ENCODE measurements at regions not wholly inside any gene's neighbourhood (a gene's known extent, or its start where the extent isn't known, plus 50 kb on each side); places are given as distances from the start of the nearest gene placed in this dataset.

- no peak for TF ChIP-seq CTCF (IDR thresholded peaks at IDR 0.05; ENCODE audit: low read depth, low read length)
- peaks cover 3% of the 10 kb centered on the region for H3K9me3 ChIP-seq (ENCODE audit: severe bottlenecking)
- no peak for DNase-seq
- no peaks in the 10 kb centered on the region for H3K36me3 ChIP-seq
- H3K27ac ChIP-seq = no peak overlapping the region
- peaks cover 15% of the 10 kb centered on the region for H3K27me3 ChIP-seq (ENCODE audit: insufficient read depth, low read depth, severe bottlenecking)
- no peak overlapping the region for H3K4me3 ChIP-seq (ENCODE audit: low read depth, low read length)
Observed at GRCh38 chr5:43780586-43780985, 177.6 kb downstream of the NNT start.

GRCh38 chr5:43774881-43775399, 172.0 kb downstream of the NNT start:
- H3K36me3 ChIP-seq = no peaks in the 10 kb centered on the region
- H3K4me3 ChIP-seq (ENCODE audit: low read depth, low read length) = no peak overlapping the region
- no peak for TF ChIP-seq CTCF (IDR thresholded peaks at IDR 0.05; ENCODE audit: low read depth, low read length)
- peaks cover 39% of the 10 kb centered on the region for H3K27me3 ChIP-seq (ENCODE audit: insufficient read depth, low read depth, severe bottlenecking)
- peaks cover 3% of the 10 kb centered on the region for H3K9me3 ChIP-seq (ENCODE audit: severe bottlenecking)
- H3K27ac ChIP-seq = no peak overlapping the region
- DNase-seq = no peak

GRCh38 chr5:43773478-43773844, 170.5 kb downstream of the NNT start:
- Histone ChIP-seq H3K4me3 (ENCODE audit: low read depth, low read length) (no peak overlapping the region), H3K27ac (no peak overlapping the region), H3K27me3 (ENCODE audit: insufficient read depth, low read depth, severe bottlenecking) (peaks cover 47% of the 10 kb centered on the region), H3K36me3 (no peaks in the 10 kb centered on the region), H3K9me3 (ENCODE audit: severe bottlenecking) (peaks cover 3% of the 10 kb centered on the region)
- no peak for DNase-seq
- TF ChIP-seq CTCF (IDR thresholded peaks at IDR 0.05; ENCODE audit: low read depth, low read length) = no peak

GRCh38 chr5:43772764-43773477, 169.9 kb downstream of the NNT start:
- no peaks in the 10 kb centered on the region for H3K36me3 ChIP-seq
- peaks cover 51% of the 10 kb centered on the region for H3K27me3 ChIP-seq (ENCODE audit: insufficient read depth, low read depth, severe bottlenecking)
- TF ChIP-seq CTCF (IDR thresholded peaks at IDR 0.05; ENCODE audit: low read depth, low read length) = no peak
- DNase-seq = no peak
- peaks cover 3% of the 10 kb centered on the region for H3K9me3 ChIP-seq (ENCODE audit: severe bottlenecking)
- no peak overlapping the region for H3K4me3 ChIP-seq (ENCODE audit: low read depth, low read length)
- no peak overlapping the region for H3K27ac ChIP-seq

GRCh38 chr5:43772458-43772763, 169.4 kb downstream of the NNT start:
- no peak overlapping the region for H3K27ac ChIP-seq
- no peak for TF ChIP-seq CTCF (IDR thresholded peaks at IDR 0.05; ENCODE audit: low read depth, low read length)
- peaks cover 3% of the 10 kb centered on the region for H3K9me3 ChIP-seq (ENCODE audit: severe bottlenecking)
- no peak for DNase-seq
- peaks cover 49% of the 10 kb centered on the region for H3K27me3 ChIP-seq (ENCODE audit: insufficient read depth, low read depth, severe bottlenecking)
- H3K4me3 ChIP-seq (ENCODE audit: low read depth, low read length) = no peak overlapping the region
- no peaks in the 10 kb centered on the region for H3K36me3 ChIP-seq

GRCh38 chr5:43771611-43772031, 168.6 kb downstream of the NNT start:
- DNase-seq = no peak
- H3K4me3 ChIP-seq (ENCODE audit: low read depth, low read length) = no peak overlapping the region

More at GRCh38 chr5:43771611-43772031, 168.6 kb downstream of the NNT start:
- TF ChIP-seq CTCF (IDR thresholded peaks at IDR 0.05; ENCODE audit: low read depth, low read length) = no peak
- peaks cover 50% of the 10 kb centered on the region for H3K27me3 ChIP-seq (ENCODE audit: insufficient read depth, low read depth, severe bottlenecking)
- H3K36me3 ChIP-seq = no peaks in the 10 kb centered on the region
- H3K27ac ChIP-seq = no peak overlapping the region
- H3K9me3 ChIP-seq (ENCODE audit: severe bottlenecking) = no peaks in the 10 kb centered on the region
